GM21528 (cell line): ENCODE measurements at regions not wholly inside any gene's neighbourhood (a gene's known extent, or its start where the extent isn't known, plus 50 kb on each side); places are given as distances from the start of the nearest gene placed in this dataset.

ENCODE experiments used
- ATAC-seq: cut with Tn5 transposase; IDR thresholded peaks from one replicate; pipeline ENCODE4 v1.9.1; 2021; ENCODE audit warnings: mild to moderate bottlenecking, moderate library complexity; ENCODE audit not compliant: unreplicated experiment, low FRiP score

DNA sequence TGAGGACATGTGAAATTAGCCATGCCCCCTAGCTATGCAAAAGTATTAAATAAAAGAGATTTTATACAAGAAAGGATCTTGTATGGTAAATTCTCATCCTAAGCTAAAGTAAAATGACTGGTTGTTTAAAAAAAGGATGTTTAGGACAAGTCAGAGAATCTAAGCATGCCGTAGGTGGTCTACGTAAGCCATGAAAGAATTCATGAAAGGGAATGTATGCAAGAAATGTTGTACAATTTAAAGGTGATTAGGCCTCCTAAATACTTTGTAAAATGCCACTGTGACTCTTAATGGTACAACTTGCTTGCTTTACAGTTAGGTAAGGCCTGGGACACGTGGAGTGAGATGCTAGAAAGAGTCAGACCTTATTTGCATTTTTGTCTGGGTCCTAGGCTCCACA is 209.0 kb downstream of the EFHB start:
- ATAC-seq, result no peak

DNA sequence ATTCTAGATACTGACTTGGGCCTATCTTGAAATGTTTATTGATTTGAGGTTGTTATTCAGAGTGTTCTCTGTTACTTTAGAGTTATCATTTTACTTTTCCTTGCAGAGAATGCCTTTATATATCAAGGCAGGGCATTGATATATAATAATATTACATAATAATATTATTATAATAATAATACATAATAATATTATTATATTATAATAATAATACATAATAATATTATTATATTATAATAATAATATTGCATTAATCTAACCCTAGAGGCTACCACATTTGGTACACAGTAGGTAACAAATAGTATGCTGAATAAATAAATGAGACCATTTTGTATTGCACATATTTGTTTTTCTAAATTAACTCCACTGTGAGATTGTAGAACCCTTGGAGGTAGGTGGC is 216.3 kb downstream of the EFHB start:
- no peak for ATAC-seq

DNA sequence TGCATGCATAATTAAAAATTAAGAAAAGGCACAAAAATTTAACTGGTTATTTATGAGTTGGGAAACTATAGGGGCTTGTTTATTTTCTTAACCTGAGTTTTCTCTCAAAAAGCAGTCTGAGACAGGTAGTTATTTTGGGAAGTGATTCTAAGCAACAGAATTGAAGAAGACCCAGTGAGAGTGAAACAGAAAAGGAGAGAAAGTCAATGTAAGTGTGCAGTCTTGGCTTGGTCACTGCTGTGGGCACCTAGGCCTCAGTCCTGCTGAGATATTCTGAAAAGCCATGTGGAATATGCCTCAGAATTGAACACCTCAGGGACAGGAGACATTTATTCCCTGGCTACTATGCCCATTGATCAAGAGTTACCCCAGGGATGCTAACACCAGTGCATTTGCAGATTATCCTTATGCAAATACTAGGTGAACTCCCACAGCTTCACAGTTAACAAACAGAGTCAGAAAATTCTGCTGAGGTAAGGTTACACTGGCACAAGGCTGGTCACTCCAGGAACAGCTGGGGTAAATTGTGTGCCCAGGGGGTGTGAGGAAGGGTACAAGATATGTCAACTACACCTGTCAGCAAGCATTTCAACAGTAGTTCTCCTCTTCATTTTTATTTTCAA is 222.7 kb downstream of the EFHB start:
- ATAC-seq, result peak; percentile 67

DNA sequence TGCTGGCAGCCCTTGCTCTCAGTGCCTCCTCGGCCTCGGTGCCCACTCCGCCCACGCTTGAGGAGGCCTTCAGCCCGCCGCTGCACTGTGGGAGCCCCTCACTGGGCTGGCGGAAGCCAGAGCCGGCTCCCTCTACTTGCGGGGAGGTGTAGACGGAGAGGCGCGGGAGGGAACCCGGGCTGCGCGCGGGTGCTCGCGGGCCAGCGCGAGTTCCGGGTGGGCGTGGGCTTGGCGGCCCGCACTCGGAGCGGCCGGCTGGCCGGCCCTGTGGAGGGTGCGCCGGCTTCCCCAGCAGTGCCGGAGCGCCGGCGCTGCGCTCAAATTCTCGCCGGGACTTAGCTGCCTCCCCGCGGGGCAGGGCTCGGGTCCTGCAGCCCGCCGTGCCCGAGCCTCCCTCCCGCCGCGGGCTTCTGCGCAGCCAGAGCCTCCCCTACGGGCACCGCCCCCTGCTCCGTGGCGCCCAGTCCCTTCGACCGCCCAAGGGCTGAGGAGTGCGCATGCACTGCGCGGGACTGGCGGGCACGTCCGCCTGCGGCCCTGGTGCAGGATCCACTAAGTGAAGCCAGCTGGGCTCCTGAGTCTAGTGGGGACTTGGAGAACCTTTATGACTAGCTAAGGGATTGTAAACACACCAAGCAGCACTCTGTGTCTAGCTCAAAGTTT is 231.5 kb downstream of the EFHB start:
- no peak for ATAC-seq

DNA sequence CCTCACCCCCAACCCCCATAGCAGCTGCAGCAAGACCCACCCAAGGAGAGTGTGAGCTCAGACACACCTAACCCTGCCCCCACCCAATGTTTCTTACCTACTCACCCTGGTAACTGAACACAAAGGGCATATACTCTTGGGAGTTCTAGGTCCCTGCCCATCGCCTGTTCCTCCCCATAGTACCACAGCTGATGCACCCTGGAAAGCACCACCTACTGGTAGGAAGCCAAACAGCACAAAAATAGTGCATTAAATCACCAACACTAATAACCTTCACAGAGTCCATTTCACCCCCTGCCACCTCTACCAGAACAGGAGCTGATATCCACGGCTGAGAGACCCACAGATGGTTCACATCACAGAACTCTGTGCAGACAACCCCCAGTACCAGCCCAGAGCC is 245.2 kb downstream of the EFHB start:
- ATAC-seq, result no peak

DNA sequence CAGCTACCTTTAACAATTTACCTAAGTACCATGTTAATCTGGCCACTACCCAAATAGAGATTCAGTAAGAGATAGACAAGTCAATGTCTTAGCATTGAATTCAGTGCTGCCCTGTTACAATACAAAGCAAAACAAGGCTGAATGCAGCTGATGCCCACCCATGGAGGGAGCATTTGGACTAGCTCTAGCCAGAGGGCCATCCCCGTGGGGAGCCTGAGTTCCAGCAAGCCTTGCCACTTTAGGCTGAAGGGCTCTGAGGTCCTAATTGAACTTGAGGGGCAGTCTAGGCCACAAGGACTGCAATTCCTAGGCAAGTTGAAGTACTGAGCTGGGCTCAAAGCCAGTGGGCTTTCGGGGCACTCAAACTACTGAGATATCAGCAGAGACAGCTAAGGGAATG is 265.9 kb downstream of the EFHB start:
- no peak for ATAC-seq

DNA sequence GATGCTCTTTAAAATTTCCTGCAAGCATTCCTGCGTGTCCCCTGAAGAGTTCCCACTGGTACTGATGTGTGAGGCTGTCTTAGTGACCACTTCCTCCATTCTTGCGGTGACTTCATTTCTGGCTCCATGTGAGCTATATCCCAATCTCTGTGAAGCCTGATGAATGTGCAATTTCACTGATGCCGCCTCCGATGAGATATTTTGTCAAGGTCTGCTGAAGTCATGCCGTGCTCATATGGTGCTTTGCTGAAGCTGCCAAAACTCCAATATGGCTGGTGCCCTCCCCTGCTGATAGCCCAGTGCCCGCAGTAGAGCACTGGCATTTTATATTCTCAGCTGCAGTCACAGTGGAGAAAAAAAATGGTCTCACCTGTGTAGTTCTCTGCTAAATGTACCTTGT is 271.5 kb downstream of the EFHB start:
- no peak for ATAC-seq

DNA sequence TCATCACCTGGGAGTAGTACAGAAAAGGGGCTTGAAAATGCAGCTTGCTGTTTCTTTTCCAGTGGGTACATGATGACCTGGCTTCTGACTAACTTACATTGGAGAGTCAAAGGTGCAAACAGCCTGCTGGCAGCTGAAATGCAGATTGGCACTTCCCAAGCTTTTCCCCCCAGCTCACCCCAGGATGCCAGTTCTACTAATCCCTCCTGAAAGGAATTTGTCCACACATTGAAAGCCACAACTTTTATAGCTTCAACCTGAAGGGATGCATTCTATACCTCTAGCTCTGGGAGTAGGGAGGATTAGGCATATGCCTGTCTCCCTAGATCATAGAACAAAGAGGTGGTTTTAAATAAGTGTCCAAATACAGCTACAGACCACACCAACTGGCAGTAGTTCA is 281.7 kb downstream of the EFHB start:
- ATAC-seq, result no peak

DNA sequence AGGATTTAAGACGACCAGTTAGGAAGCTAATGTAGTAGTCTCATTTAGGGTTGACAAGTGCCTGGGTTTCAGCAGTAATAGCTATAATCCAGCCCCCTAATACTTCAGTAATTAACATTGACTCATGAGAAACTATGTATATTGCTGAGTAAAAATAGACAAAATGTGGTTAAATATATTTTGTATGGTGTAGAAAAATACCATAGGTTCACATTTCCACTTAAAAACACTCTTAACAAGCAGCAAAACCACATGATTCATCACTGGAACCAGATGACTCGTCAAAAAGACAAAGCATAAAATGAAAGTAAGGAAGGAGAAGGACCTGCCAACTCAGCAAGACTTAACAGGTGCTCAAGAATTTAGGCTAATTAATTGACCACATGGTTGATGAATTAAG is 288.9 kb downstream of the EFHB start:
- ATAC-seq, result no peak

DNA sequence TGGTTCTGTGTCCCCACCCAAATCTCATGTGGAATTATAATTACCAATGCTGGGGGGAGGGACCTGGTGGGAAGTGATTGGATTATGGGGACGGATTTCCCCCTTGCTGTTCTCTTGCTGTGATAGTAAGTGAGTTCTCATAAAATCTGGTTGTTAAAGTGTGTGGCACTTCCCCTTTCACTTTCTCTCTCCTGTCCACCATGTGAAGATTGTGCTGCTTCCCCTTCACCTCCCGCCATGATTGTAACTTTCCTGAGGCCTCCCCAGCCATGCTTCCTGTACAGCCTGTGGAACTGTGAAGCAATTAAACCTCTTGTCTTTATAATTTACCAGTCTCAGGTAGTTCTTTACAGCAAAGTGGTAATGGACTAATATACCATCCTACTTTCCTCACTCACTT is 289.6 kb downstream of the EFHB start:
- peak; percentile 55 for ATAC-seq

DNA sequence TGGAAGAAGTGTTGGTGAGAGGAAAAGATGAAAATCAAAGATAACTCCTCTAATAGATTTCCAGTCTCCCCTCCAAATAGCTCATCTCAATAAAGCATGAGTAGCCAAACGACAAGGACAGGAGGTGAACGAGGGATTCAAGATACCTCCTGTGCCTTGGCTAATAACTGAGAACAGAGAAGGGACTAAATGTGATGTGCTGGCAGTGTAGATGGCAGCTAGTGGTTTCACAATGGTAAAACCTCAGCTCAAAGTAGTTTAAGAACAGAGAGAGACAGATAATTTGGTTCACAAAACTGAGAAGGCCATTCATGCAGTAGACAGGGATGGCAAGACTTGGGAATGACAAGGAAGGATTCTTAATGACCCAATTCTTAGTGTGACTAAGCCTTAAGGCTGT is 292.6 kb downstream of the EFHB start:
- ATAC-seq, result no peak

DNA sequence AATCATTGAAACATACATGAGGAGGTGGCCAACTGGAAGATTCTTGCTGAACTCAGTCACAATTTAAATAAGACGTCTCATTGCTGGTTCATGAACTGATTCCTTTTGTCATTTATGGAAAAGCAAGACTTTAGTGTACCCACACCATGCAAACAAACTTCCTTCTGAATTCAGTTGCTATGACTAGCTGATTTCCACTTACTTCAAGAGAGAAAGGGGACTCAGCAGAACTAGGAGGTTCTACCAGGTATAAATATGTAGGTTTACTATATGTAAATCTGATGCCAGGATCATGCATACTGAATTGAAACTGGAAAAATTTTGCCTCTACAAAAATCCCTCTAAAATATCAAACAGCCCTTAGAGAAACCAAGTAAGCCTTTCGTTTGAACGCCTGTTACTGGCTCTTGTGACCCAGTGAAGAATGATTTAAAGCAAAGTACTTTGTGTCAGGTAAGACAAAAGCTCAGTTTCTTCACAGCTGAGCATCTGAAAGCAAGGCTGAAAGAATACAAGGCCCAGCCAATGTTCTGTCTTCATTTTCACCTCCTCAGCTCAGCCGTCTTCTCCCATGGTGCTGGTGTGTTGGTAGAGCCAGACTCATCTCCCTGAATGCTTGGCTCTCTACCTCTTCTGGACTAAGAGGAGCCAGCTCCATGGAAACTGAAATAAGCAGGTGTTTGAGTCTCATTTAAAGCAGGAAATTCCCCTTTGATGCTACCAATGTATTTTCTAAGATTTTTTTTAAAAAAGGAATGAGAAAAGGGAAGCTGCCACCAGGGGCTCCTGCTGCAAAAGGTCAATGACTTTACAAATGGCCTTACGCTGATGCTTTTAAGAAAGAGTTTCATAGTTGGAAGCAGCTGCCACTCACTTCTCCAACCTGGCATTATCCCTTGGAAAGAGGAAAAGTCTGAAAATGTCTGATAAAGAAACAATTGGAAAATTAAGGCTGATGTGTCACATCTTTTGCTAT is 301.6 kb downstream of the EFHB start:
- ATAC-seq, result no peak

DNA sequence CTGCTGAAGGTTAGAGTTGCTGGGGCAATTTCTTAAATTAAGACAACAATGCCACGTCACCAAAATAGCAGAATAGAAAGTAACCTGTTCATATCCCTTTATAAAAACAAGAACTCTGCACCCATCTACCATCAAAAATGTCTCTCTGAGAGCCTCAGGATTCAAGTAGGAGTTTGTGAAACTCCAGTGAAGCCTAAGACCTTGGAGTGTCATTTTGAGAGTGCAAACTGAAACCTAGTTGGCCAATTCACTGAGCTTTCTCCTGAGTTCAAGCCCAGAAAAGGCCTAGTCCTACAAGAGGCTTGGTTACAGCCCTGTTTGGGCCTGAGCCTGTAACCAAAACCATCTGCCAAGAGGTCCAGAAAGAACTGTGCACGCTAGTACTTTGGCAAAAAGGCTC is 335.1 kb downstream of the EFHB start:
- ATAC-seq, result peak; percentile 77

DNA sequence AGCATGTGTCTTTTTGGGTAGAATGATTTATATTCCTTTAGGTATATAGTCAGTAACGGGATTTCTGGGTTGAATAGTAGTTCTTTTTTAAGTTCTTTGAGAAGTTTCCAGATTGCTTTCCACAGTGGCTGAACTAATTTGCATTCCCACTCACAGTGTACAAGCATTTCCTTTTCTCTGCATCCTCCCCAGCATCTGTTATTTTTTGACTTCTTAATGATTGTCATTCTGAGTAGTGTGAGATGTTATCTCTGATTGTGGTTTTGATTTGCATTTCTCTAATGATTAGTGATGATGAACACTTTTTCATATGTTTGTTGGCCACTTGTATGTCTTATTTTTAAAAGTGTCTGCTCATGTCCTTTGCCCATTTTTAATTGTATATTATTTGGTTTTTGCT is 337.6 kb downstream of the EFHB start:
- peak; percentile 60 for ATAC-seq

DNA sequence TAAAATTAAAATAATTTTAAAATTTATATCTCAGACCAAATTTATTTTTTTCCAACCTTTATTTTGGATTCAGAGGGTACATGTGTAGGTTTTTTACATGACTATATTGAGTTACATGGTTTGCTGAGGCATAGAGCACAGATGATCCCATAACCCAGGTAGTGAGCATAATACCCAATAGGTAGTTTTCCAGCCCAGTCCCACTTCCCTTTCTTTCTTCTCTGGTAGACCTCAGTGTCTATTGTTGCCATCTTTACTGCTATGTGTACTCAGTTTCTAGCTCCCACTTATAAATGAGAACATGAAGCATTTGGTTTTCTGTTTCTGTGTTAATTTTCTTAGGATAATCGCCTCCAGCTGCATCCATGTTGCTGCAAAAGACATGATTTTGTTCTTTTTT is 338.1 kb downstream of the EFHB start:
- ATAC-seq, result no peak
